ENCODE measurements at regions not wholly inside any gene's neighbourhood (a gene's known extent, or its start where the extent isn't known, plus 50 kb on each side); places are given as distances from the start of the nearest gene placed in this dataset.
A peak's percentile ranks its signal among the peaks of the same experiment; 100 is the strongest.

DNA sequence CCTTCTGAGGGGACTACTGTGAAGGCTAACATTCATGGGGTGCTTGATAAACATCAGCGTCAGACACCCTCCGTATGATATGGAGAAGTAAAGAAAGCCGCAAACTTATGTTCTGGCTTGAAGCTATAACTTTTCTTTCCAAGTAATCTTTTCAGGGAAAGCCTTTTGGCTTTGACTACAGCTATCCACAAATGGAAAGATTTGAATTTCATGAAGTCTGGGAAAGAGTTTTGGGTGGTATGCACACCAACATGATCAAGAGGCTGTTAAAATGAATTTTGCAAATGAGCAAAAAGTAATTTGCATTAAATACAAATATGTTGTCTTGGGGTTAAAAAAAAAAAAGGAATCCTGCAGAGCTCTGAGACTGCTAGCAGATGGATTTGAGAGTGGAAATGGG, 114.8 kb upstream of the LIMCH1 start:
- no peak for DNase-seq
- TF ChIP-seq, protein P1, sequence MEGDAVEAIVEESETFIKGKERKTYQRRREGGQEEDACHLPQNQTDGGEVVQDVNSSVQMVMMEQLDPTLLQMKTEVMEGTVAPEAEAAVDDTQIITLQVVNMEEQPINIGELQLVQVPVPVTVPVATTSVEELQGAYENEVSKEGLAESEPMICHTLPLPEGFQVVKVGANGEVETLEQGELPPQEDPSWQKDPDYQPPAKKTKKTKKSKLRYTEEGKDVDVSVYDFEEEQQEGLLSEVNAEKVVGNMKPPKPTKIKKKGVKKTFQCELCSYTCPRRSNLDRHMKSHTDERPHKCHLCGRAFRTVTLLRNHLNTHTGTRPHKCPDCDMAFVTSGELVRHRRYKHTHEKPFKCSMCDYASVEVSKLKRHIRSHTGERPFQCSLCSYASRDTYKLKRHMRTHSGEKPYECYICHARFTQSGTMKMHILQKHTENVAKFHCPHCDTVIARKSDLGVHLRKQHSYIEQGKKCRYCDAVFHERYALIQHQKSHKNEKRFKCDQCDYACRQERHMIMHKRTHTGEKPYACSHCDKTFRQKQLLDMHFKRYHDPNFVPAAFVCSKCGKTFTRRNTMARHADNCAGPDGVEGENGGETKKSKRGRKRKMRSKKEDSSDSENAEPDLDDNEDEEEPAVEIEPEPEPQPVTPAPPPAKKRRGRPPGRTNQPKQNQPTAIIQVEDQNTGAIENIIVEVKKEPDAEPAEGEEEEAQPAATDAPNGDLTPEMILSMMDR (IDR thresholded peaks at IDR 0.05): no peak
- Histone ChIP-seq H3K27me3 (ENCODE audit: insufficient read depth in 3 of 3, low read length in 2 of 3) (no peaks in the 10 kb centered on the region), H3K4me1 (peaks cover 28% of the 10 kb centered on the region), H3K27ac (no peak overlapping the region), H3K4me3 (no peak overlapping the region), H3K9me3 (no peaks in the 10 kb centered on the region), H3K36me3 (ENCODE audit: insufficient read depth in 1 of 2, low read depth in 1 of 2) (no peaks in the 10 kb centered on the region)
- WGBS, 3 donors: 88 to 96% (median 93%) methylated on average over 3 of the region's 3 CpGs
- ATAC-seq: no peak
- intact Hi-C loops (cut with DNase I): no loop called here

DNA sequence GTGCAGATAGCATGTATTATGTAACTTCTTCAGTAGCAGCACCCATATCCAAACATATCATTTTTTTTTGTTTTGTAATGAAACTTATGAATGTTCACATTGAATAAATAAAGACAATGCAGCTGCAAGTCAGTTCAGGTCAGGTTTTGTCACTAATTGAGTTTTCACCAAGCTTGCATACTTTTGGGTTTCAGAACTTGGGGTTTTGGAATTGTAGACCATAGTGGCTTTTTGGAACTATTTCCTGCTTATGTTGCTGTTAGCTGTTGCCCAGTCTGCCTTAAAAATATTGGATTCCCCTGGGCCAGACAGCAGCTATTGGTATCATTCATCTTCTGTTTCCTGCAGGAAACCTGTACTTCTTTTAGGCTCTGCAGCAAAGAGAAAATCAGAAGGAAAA, 113.4 kb upstream of the LIMCH1 start:
- TF ChIP-seq, protein P1 (IDR thresholded peaks at IDR 0.05): no peak
- Histone ChIP-seq H3K4me1 (peaks cover 40% of the 10 kb centered on the region), H3K27ac (peak overlapping the region; percentile 17), H3K4me3 (no peak overlapping the region), H3K9me3 (no peaks in the 10 kb centered on the region), H3K36me3 (ENCODE audit: insufficient read depth in 1 of 2, low read depth in 1 of 2) (no peaks in the 10 kb centered on the region), H3K27me3 (ENCODE audit: insufficient read depth in 3 of 3, low read length in 2 of 3) (no peaks in the 10 kb centered on the region)
- no peak for DNase-seq
- intact Hi-C loops (cut with DNase I): no loop called here
- no peak for ATAC-seq

DNA sequence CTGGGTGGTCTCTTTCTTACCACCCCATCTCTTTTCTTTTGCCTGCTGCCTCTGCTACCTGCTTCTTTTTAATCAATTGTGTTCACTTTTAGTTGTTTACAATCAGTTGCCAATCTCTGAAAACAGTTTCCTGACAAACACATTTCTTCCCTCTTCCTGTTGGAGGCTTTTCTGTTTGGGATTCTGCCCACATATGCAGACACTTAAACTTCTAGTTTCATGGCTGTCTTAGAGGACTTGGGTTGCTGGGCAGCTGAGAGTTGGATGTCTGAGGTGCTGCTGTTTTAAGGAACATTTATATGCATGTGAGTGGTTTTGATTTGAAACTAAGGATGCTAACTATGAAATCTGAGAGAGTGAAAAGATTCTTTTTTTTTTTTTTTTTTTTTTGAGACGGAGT, 112.3 kb upstream of the LIMCH1 start:
- WGBS, 3 donors: no CpG with 5 or more reads among the region's 1 CpG
- peaks cover 37% of the 10 kb centered on the region for H3K4me1 ChIP-seq
- intact Hi-C loops (cut with DNase I): no loop called here

DNA sequence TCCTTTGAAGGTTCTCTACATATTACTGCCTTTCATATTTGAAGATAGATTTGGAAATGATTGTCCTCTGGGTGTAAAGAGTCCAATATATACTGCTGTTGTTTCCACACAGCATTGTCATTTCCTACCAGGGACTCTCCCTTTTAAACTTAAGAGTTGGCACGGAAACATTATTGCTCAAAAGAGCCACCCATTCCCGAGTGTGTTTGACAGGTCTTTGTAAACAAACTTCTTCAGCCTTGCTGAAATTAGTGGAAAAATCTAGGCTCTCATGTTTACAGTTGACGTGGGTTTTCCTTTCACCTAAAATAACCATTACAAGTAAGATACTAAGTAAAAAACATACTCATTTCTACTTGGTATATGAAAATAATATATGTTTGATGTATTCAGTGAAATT, 111.4 kb upstream of the LIMCH1 start:
- intact Hi-C loops (cut with DNase I): no loop called here
- TF ChIP-seq, protein P1 (IDR thresholded peaks at IDR 0.05): no peak
- WGBS, 3 donors: 28 to 43% (median 28%) methylated on average over 3 of the region's 3 CpGs
- H3K4me1 ChIP-seq: peaks cover 38% of the 10 kb centered on the region
- no peak overlapping the region for H3K4me3 ChIP-seq
- DNase-seq: no peak
- H3K27ac ChIP-seq: peak overlapping the region; percentile 66
- no peaks in the 10 kb centered on the region for H3K9me3 ChIP-seq
- H3K36me3 ChIP-seq (ENCODE audit: insufficient read depth in 1 of 2, low read depth in 1 of 2): no peaks in the 10 kb centered on the region
- H3K27me3 ChIP-seq (ENCODE audit: insufficient read depth in 3 of 3, low read length in 2 of 3): no peaks in the 10 kb centered on the region
- peak in 2 of 4 donors; percentile 29 to 44 for ATAC-seq

More for the DNA sequence above, 112.3 kb upstream of the LIMCH1 start:
- DNase-seq: no peak
- Histone ChIP-seq H3K27ac (no peak overlapping the region), H3K27me3 (ENCODE audit: insufficient read depth in 3 of 3, low read length in 2 of 3) (no peaks in the 10 kb centered on the region), H3K9me3 (no peaks in the 10 kb centered on the region), H3K4me3 (no peak overlapping the region), H3K36me3 (ENCODE audit: insufficient read depth in 1 of 2, low read depth in 1 of 2) (no peaks in the 10 kb centered on the region)
- ATAC-seq: no peak
- TF ChIP-seq, protein P1 (IDR thresholded peaks at IDR 0.05): no peak

DNA sequence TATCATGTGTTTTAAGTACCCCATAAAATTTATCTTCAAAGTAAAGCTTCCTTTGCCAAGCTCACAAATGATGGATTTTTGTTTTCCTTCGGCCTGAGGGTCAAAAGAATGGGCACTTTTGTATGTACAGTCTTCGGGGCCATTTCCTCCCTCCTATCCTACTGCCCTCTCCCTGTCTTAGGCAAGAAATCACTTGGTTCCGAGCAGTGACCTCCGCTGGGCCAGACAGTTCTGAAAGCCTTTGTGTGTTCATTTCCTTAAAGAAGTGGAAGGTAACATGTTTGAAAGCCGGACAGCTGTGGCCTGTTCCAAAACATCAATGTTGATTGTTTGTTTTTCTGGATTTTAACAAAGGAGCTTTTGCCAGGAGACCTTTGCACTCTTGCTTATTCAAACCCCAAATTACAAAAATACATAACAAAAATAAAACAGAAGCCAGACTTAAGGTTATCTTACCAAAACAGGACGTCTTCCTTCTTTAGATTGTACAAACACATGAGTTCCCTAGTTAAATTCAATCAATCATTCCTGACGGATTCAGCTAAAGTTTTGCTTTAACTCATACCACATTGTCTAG, 110.6 kb upstream of the LIMCH1 start:
- peak in 2 of 4 donors; percentile 26 to 31 for ATAC-seq
- intact Hi-C loops (cut with DNase I): no loop called here
- TF ChIP-seq, protein P1 (IDR thresholded peaks at IDR 0.05): no peak
- Histone ChIP-seq H3K4me1 (peaks cover 47% of the 10 kb centered on the region), H3K27ac (peak overlapping the region; percentile 66), H3K4me3 (no peak overlapping the region), H3K36me3 (ENCODE audit: insufficient read depth in 1 of 2, low read depth in 1 of 2) (no peaks in the 10 kb centered on the region), H3K9me3 (no peaks in the 10 kb centered on the region), H3K27me3 (ENCODE audit: insufficient read depth in 3 of 3, low read length in 2 of 3) (no peaks in the 10 kb centered on the region)
- WGBS, 3 donors: 60 to 74% (median 63%) methylated on average over 7 of the region's 7 CpGs
- no peak for DNase-seq

Data from psoas muscle (tissue), 7 donors.